Breast epithelium (tissue), 3 donors: ENCODE measurements at regions not wholly inside any gene's neighbourhood (a gene's known extent, or its start where the extent isn't known, plus 50 kb on each side); places are given as distances from the start of the nearest gene placed in this dataset.

ENCODE experiments used
- POLR2AphosphoS5 ChIP-seq, 3 donors: sonication (generic); formaldehyde crosslinking; IDR thresholded peaks; one replicate each; pipeline ENCODE4 v1.6.1; 2017; ENCODE audit warnings: antibody characterized with exemption in 3 of 3
- TF ChIP-seq, protein P1 (sequence below), 3 donors: fragments of 450-650 bp; IDR thresholded peaks; one replicate each; pipeline ENCODE4 v1.5.1; 2016 to 2017; ENCODE audit warnings: antibody characterized with exemption in 3 of 3, mild to moderate bottlenecking in 3 of 3, moderate library complexity in 3 of 3

DNA sequence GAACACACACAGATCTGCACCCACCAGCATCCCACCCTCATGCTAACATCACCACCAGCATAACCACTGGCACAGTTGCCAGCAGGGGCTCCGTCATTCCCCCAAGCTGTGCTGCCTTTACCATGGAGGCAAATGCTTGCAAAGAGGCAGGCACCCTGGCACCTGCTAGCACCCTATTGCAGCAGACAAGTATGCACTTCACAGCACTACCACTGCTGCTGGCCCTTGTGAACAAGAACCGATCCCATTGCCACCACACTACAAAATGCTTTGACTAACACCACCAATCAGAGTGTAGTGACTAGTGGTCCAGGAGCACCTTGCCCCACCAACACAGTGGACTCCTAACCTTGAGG lies 862.2 kb upstream of the DPPA4 start:
- TF ChIP-seq, protein P1, sequence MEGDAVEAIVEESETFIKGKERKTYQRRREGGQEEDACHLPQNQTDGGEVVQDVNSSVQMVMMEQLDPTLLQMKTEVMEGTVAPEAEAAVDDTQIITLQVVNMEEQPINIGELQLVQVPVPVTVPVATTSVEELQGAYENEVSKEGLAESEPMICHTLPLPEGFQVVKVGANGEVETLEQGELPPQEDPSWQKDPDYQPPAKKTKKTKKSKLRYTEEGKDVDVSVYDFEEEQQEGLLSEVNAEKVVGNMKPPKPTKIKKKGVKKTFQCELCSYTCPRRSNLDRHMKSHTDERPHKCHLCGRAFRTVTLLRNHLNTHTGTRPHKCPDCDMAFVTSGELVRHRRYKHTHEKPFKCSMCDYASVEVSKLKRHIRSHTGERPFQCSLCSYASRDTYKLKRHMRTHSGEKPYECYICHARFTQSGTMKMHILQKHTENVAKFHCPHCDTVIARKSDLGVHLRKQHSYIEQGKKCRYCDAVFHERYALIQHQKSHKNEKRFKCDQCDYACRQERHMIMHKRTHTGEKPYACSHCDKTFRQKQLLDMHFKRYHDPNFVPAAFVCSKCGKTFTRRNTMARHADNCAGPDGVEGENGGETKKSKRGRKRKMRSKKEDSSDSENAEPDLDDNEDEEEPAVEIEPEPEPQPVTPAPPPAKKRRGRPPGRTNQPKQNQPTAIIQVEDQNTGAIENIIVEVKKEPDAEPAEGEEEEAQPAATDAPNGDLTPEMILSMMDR (IDR thresholded peaks at IDR 0.05): no peak
- TF ChIP-seq POLR2AphosphoS5 (IDR thresholded peaks at IDR 0.05): no peak
